NCI-H2196 treated with DMSO at 0.1 percent for 48 hours (cell line): ENCODE measurements at regions not wholly inside any gene's neighbourhood (a gene's known extent, or its start where the extent isn't known, plus 50 kb on each side); places are given as distances from the start of the nearest gene placed in this dataset.

Source experiments
- DNase-seq: peaks from one replicate; lab custom pipeline; 2025; ENCODE audit not compliant: unreplicated experiment; lab: John Stamatoyannopoulos, UW

- DNase-seq: no peak
Measured at GRCh38 chr3:110375751-110376518, 695.7 kb upstream of the NECTIN3 start.

- DNase-seq: no peak
Measured at GRCh38 chr3:110378481-110378880, 693.1 kb upstream of the NECTIN3 start.

GRCh38 chr3:110381992-110382391 is 689.6 kb upstream of the NECTIN3 start:
- DNase-seq: no peak

- no peak for DNase-seq
Measured at GRCh38 chr3:110383356-110383755, 688.3 kb upstream of the NECTIN3 start.

GRCh38 chr3:110384601-110385000 is 687.0 kb upstream of the NECTIN3 start:
- DNase-seq: no peak

- no peak for DNase-seq
Measured at GRCh38 chr3:110389005-110389404, 682.6 kb upstream of the NECTIN3 start.

- no peak for DNase-seq
Measured at GRCh38 chr3:110390372-110390771, 681.2 kb upstream of the NECTIN3 start.

GRCh38 chr3:110391042-110391441 is 680.6 kb upstream of the NECTIN3 start:
- no peak for DNase-seq

GRCh38 chr3:110391640-110392395 is 679.8 kb upstream of the NECTIN3 start:
- DNase-seq: no peak

GRCh38 chr3:110393941-110394340 is 677.7 kb upstream of the NECTIN3 start:
- no peak for DNase-seq

- DNase-seq: no peak
Measured at GRCh38 chr3:110397115-110397514, 674.5 kb upstream of the NECTIN3 start.

GRCh38 chr3:110400315-110400714 is 671.3 kb upstream of the NECTIN3 start:
- DNase-seq: no peak

- no peak for DNase-seq
Measured at GRCh38 chr3:110405830-110406585, 665.6 kb upstream of the NECTIN3 start.

- DNase-seq: no peak
Measured at GRCh38 chr3:110413266-110413665, 658.4 kb upstream of the NECTIN3 start.

GRCh38 chr3:110413807-110414748 is 657.5 kb upstream of the NECTIN3 start:
- DNase-seq: no peak

GRCh38 chr3:110414855-110415254 is 656.8 kb upstream of the NECTIN3 start:
- no peak for DNase-seq

- no peak for DNase-seq
Measured at GRCh38 chr3:110419096-110419495, 652.5 kb upstream of the NECTIN3 start.

GRCh38 chr3:110419601-110420000 is 652.0 kb upstream of the NECTIN3 start:
- no peak for DNase-seq

GRCh38 chr3:110420158-110420641 is 651.4 kb upstream of the NECTIN3 start:
- no peak for DNase-seq

- DNase-seq: no peak
Measured at GRCh38 chr3:110423276-110423675, 648.3 kb upstream of the NECTIN3 start.
